ENCODE measurements at regions not wholly inside any gene's neighbourhood (a gene's known extent, or its start where the extent isn't known, plus 50 kb on each side); places are given as distances from the start of the nearest gene placed in this dataset.

DNA sequence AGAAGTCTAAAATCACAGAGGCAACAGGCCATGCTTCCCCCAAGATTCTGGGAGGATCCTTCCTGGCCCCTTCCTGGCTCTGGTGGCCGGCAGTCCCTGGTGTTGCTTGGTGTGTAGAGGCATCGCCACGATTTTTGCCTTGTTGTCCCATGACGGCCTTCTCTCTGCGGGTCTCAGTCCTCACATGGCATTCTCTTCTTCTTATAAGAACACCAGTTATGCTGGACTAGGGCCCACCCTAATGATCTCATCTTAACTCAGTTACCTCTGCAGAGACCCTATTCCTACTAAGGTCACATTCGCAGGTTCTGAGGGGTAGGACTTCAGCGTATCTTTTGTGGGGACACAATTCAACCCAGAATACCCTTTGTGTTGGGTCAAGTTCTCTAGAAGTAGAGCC, 168.0 kb downstream of the LINC00237 start:
- no peak for DNase-seq (ENCODE audit: low read depth)

DNA sequence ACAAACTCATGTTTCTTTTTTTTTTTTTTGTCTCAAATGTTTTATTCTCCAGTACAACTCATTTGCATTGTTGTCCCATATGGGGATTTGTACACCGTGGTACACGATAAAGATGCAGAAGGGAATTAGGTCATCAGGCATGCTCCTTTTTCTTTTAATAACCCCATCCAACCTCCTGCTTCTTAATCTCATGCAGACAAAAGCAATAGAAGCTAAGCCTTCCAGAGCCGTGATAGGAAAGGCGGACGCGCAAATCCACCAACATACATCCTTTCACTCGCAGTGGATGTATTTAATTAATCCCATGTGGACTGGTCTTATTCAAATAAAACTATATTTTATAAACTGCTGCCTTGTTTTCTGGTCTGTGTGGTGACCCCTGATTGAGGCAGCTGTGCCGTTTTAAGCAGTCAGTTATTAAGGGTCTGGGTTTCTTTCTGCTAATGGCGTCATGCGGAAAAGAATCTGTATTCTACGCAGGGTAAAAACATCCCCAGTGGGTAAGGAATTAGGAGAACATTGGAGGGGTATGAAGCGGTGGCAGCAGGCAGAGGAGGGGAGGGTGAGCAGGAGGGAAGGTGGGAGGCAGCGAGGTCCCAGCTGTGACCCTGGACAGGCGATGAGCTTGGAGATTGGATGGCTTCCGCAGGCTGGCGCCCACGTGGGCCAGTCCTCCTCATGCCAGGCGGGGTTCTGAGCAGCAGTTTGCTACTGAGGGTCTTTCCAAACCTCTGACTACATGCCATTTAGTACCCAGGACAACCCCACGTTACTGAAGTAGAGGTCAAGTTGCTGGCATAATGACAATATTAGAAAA, 172.8 kb downstream of the LINC00237 start:
- DNase-seq (ENCODE audit: low read depth) = no peak

DNA sequence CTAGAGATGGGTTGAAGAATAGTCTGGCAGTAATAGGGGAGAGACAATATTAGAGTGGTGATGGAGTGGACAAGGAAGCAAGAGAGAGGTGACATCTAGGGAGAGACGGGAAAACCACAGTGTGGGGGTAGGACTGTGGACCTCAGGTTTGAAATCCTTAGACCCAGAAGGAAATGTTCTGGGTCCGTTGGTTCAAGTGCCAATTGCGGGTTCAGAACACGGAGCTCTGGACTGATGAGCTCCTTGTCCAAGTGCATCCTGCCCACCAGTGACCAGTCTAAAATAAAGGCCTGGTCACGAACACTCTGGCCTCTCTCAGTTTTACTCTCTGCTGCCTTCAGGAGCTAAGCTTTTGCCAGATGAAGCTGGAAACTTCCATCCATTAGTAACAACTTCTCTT, 174.0 kb downstream of the LINC00237 start:
- no peak for DNase-seq (ENCODE audit: low read depth)

DNA sequence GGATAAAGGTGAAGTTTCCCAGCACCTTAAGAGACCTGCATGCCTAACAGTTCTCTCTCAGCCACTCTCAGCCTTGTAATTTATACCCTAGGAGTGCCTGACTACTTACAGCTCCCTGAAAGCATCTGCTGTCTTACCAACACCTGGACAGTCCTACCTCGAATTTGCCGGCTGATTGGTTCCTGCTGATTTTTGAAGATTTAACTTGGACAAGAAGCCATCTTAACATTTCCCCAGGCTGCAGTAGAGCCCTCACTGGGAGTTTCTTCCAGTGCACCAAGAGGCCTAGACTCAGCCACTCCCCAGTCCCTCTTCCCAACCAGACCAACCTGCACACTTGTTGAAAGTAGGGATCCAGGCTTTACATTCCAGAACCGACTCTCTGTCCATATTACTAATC, 174.5 kb downstream of the LINC00237 start:
- DNase-seq (ENCODE audit: low read depth) = no peak

DNA sequence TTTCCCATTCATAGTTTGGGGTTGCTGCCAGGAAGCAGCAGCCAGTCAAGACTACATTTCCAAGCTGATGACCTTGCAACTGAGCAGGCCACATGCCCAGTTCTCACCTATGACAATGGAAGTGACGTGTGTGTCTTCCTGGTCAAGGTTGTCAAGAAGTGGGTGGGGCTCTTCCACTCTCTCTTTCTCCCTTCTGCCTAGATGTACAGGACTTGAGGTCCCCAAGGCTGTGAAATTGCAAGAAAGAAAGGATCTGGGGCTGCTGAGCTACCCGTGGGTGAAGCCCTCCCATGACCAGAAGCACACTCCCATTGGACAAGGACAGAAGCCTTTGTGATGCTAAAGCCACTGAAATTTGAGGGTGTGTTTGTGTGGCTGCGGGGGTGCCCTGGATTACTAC, 175.1 kb downstream of the LINC00237 start:
- DNase-seq (ENCODE audit: low read depth) = no peak

DNA sequence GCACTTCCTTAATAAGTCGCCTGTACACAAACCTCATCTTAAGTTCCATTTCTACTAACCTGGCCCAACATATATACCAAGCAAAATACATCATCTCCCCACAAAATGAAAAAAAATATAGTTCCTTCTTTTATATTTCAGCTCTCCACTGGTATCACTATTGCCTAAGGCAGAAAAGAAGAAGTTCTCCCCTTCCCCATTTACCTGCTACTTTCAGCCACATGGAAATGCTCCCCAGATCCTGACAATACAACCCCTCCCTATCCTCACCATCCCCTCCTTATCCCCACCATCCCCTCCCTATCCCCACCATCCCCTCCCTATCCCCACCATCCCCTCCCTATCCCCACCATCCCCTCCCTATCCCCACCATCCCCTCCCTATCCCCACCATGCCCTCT, 175.7 kb downstream of the LINC00237 start:
- no peak for DNase-seq (ENCODE audit: low read depth)

DNA sequence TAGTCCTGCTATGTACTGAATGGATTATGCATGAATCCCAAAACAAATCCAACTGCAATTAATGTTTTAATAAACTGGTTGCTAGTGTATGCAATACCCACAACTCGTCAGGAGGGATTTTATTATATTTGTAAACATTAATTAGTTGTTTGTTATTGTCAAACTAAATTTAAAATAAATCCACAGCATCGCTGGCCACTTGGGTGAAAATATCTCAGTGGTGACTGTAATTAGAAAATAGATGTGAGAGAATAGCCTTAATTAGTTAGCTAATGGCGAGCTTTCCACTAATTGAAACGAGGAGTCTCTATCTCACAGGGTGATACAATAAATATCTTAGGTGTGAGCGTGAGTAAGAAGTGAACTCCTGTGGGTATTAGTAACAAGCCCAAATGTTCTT, 176.8 kb downstream of the LINC00237 start:
- no peak for DNase-seq (ENCODE audit: low read depth)

DNA sequence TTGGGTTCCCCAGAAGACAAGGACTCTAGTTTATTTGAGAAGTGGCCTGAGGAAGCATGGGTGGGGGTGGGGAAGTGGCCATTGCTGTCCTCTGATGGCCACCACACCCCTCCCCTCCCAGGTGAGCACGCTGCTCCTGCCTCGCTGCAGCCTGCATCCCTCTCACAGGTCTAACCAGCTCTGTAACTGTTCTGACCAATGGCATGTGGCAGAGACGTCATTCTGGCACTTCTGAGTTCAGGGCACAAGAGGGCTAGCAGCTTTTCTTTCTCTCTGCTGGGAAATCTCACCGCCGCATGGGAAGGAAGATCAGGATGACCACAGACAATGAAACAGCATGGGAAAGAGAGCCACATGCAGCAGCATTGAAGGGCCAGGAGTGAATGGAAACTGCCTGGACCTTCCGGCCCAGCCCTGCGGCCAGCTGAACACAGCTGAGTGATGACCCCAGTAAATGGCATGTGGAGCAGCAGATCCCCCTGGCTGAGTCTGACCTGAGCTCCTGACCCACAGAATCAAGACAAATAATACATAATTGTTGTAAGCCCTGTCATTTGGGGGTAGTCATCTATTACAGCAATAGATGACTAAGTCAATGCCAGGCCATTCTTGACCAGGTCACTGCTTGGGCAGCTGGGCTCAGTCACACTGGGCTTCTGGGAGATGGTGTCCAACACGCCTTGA, 179.8 kb downstream of the LINC00237 start:
- peak; percentile 7 for DNase-seq (ENCODE audit: low read depth)

DNA sequence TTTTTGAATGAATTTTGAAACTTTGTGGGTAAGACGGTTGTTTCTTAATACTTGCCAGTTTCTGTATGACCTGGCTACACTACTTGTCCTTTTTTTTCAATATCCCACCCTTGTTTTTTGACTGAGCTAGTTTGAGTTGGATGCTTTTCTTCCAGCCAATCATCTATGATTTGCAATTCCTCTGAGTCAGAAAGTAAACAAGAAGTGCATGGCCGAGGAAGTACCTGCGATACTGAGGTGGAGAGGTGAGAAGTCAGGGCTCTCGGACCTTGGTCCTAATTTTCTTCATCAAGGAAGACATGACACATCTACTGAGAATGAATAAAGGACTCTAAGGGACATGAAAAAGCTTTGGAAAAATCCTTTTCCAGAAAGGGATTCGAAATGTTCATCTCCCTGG, 185.7 kb downstream of the LINC00237 start:
- no peak for DNase-seq (ENCODE audit: low read depth)

DNA sequence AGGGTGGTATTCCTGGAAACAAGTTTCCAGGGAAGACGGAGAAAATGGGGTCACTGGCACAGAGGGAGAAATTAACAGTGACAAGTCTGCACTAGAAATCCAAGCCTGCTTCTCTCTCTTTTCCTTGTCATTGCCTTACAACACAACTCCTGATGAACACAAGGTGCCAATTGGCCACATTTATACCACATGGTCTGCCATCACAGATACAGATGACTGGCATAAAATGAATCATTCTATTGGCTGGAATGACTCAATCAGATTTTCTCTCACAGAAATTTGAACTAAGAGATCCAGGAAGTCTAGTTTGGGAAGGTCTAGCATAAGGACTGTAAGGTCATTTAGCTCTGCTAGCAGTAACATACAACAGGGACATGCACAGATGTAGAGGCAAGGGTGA, 190.3 kb downstream of the LINC00237 start:
- DNase-seq (ENCODE audit: low read depth) = no peak

DNA sequence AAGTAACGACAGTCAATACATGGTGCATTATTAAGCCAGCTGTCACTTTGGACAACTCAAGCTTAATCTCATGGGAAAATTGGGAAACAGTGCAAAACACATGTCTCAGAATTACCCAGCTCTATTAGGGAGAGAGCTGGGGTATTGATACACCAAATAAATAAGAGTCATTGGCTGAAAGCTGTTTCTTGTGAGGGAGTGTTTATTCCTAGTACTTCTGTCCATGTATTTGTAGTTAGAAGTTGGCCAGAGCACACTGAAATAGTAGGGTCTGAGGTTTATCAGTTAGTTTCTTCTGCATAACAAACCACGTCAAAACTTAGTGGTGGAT, 192.0 kb upstream of the RALGAPA2 start:
- DNase-seq (ENCODE audit: low read depth) = no peak

DNA sequence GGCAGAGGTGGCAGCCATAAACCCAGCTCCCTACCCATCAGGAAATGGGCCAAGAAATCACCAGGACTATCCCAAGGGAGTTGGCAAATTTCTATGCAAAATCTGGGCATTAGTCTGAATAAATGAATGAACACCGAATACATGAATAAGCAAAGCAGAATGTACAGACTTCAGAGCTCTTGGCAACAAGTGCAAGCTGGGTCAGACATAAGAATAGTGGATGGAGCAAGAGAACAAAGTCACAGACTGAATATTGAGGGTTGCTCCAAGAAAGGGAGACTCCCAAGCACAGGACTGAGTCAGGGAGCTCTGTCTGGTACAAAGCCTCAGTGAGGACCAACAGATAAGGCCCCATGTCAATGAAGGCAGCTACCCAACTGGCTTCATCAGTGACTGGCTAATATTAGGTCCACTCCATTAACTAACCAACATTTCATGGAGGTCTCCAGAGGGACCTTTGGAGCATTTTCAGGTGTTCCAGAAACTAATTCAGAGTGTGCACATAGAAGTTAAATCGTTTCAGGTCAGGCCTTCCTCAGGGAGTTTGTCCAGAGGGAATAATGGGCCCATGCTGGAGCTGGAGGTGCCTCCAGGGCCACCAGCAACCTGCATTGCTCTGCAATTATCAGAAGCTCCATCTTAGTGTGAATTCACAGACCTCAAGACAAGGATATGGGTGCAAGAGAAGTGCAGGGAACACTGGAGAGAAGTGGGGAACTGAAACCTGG, 191.5 kb upstream of the RALGAPA2 start:
- DNase-seq (ENCODE audit: low read depth) = no peak

DNA sequence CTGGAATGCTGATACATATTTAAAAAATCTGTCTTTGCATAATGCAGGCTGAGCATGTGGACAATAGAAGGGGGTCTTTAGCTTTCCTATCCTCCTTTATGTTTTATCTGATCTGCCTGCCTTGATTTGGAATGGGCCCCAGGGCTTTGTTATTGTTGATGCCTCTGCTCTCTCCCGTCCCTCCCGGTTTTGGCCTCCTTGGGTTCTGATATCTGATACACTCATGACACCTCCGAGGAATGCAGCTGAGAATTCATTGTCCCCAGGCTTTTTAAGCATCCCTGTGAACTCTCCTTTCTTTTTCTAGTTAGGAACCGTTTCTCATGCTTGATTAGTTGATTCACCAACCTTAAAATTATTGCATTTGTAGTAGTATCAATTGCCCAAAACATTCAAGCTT, 185.5 kb upstream of the RALGAPA2 start:
- no peak for DNase-seq (ENCODE audit: low read depth)

DNA sequence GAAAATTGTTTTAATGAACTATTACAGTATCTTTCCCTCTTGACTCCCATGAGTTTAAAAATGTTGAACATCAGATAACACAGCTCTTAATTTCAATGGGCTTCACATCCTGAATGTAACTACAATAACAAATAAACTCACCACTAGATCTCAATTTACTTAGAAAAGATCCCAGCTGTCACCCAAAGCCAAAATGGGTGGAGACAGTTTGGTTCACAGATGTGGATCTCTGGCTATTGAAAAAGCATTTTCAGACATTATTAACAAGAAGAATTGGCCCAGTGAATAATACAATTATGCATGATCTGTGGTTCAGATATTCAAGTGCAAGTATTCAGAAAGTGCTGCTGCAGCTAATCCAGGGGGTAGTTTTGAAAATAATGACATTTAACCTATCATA, 184.7 kb upstream of the RALGAPA2 start:
- no peak for DNase-seq (ENCODE audit: low read depth)

DNA sequence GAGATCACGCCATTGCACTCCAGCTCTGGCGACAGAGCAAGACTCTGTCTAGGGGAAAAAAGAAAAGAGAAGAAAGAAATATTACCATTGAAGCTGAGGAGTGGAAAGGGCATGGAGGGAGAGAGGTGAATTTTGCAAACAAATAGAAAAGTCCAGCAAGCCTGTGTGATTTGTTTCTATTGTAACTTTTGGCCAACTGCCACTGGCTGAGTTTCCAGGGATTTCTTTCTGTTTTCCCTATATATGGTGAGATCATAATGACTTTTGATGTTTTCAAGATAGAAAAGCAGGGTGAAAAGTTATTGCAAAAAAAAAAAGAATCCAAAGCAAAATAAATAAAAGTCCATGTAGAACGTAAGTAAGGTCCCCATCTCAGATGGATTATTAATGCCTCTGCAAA, 184.2 kb upstream of the RALGAPA2 start:
- DNase-seq (ENCODE audit: low read depth) = no peak

DNA sequence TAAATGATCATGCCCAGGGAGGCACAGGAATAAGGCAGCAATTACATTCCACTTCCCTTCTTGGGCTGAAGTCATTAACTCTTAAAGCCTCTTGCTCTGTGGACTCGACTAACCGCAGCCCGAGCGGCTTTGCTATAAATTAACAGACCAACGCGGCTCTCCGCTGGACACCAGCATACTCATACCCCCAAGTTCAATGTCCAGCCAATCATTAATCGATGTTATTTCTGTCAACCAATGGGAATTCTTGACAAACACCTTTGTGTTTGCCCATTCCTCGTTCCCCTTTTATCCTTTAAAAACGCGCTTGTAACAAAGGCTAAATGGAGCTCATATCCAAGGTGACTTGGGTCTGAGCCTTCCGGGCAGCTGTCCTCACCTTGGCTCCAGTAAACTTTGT, 183.1 kb upstream of the RALGAPA2 start:
- DNase-seq (ENCODE audit: low read depth) = no peak

DNA sequence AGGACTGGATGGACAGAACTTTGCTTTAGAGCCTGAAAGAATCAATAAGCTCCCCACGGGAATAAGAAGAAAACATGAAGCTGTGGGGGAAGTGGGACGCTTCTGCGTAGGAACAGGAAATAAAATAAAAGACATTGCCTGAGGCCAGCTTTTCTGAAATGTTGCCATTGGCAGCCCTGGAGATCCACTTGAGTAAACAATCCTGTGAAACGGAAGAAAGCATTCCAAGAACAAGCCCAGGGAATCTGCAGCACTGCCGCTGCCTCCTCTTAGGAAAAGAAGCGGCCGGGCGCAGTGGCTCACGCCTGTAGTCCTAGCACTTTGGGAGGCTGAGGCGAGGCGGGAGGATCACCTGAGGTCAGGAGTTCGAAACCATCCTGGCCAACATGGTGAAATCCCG, 182.3 kb upstream of the RALGAPA2 start:
- peak; percentile 49 for DNase-seq (ENCODE audit: low read depth)

DNA sequence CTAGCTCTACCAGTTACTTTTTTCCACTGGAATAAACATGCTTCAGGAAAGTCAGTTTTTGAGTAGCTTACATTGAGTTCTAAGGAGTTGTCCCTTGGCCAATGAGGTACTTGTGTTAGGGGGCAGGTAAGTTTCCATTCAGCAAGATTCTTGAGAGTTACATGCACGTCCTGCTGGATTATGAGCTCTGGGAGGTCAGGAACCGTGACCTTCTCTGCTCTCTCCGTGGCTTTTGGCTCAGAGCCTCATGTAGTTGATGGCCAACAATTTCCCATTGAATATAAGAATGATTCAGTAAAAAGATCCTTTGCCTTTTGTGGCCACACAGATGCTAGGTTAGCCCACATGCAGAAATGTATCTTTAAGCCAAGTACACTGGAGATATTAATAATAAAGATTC, 181.8 kb upstream of the RALGAPA2 start:
- no peak for DNase-seq (ENCODE audit: low read depth)

DNA sequence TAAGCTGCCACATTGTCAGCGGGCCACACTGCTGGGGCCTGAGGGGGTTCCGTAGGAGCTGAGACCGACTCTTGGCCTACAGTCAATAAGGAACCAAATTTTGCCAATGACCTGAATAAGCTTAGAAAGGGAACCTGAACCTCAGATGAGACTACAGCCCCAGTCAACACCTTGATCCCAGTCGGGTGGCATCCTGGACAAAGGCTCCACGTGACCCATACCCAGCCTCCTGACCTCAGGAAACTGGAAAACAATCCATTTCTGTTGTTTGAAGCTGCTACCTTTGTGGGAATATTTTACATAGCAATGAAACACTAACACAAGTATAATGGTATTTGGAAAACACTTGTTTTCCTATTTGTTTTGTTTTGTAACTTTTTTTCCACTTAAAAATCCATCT, 179.9 kb upstream of the RALGAPA2 start:
- no peak for DNase-seq (ENCODE audit: low read depth)

DNA sequence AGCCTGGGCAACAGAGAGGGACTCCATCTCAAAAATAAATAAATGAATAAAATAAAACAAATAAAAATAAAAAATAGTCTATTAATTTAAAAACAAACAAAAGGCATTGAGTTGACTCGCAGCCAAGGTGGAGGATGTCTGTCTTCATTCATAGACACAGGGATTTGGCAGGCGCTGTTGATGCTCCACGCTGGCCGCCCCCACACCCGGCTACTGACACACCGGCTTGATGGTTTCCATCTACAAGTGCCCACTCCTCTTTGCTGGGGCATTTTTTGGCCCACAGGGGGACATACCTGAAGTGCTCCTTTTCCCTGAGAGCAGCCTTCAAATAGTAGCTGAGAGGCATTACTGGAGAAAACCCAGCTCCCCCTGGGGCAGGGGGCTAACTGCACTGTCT, 178.3 kb upstream of the RALGAPA2 start:
- DNase-seq (ENCODE audit: low read depth) = no peak

DNA sequence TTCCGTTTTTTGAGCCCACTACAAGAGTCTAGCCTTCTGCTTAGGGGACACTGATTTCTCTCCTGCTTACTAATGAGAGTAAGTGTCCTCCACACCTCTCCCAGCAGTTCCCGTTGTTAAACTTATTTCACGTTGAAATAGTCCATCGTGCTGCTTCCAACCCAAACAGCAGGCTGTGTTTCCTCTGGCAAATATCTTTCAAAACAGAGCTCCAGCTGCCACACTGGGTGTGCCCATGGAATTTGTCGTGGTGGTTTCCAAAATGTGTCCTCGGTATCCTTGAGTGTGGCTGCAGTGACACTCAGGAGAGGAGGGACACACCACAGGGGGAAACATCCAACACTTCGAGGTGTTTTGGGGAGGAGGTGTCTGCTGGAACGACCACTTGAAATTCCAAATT, 176.5 kb upstream of the RALGAPA2 start:
- DNase-seq (ENCODE audit: low read depth) = no peak

DNA sequence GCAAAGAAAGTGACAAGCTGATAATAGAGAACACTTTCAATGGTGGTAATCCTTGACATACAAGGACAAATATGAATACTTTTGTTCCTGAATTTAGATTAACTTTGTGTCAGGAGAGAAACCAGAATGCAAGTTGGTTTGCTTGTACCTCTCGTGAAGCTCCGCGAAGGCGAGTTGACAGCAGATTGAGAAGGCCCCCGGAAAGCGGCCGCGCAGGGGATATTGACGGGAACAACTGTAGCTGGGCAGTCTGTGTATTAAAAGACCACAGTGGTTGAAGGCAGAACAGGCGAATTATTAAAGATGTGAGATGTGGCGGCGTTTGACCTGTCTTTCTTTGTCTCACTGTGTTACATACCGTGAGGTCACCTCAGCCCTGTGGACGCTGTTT, 175.8 kb upstream of the RALGAPA2 start:
- no peak for DNase-seq (ENCODE audit: low read depth)

DNA sequence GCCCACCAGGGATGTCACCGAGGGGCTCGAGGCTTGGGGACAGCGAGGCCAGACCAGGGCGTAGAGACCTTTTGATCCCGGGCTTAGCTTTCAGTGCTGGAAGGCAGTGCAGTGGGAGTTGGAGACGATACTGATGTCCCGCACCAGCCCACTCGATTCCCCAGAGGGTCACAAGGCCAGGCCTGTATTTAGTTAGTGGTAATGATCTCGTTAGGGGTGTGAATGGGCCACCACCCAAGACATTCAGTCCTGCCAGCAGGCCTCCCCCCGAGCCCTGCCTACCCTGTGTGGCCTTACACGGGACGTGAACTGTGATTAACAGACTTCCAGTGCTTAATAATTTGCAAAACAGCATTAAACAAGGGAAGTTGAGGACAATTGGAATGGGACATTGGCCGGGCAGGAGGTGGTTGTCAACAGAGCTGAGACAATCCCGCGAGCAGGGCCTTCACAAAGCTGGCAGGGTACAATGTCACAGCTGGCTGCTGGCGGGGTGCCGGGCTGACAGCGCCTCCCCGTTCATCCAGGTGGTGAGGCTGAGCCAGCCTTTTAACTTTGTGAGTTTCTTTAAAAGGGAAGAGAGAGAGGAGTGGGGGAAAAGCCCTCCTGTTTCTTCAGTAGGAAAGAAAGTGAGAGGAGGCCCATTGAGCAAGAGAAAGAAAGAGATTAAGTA, 175.3 kb upstream of the RALGAPA2 start:
- no peak for DNase-seq (ENCODE audit: low read depth)
